Liver (tissue), 3 donors: ENCODE measurements at regions not wholly inside any gene's neighbourhood (a gene's known extent, or its start where the extent isn't known, plus 50 kb on each side); places are given as distances from the start of the nearest gene placed in this dataset.

Source experiments
- ATF3 ChIP-seq: IDR thresholded peaks from 2 replicates; pipeline ENCODE4 v1.6.1; 2016; ENCODE audit warnings: antibody characterized with exemption
- EGR1 ChIP-seq, 2 donors: IDR thresholded peaks; 2 replicates each; pipeline ENCODE4 v1.6.1; 2016 to 2018; ENCODE audit warnings: antibody characterized with exemption in 2 of 2, low read depth in 2 of 2
- GABPA ChIP-seq, 2 donors: IDR thresholded peaks in 1 of 2; conservative IDR thresholded peaks in 1 of 2; 2 replicates each; pipeline ENCODE4 v1.6.1; 2016; ENCODE audit warnings: antibody characterized with exemption in 2 of 2, mild to moderate bottlenecking in 1 of 2, moderate library complexity in 1 of 2
- JUND ChIP-seq, 2 donors: IDR thresholded peaks; 2 replicates each; pipeline ENCODE4 v1.6.1; 2016; ENCODE audit warnings: antibody characterized with exemption in 2 of 2
- MAX ChIP-seq: IDR thresholded peaks from 2 replicates; pipeline ENCODE4 v1.6.1; 2016; ENCODE audit warnings: antibody characterized with exemption
- NR2F2 ChIP-seq: IDR thresholded peaks from 2 replicates; pipeline ENCODE4 v1.6.1; 2016; ENCODE audit warnings: antibody characterized with exemption
- RAD21 ChIP-seq, 2 donors: IDR thresholded peaks; 2 replicates each; pipeline ENCODE4 v1.6.1; 2016; ENCODE audit warnings: antibody characterized with exemption in 2 of 2, mild to moderate bottlenecking in 2 of 2
- RXRA ChIP-seq, 2 donors: IDR thresholded peaks; 2 replicates each; pipeline ENCODE4 v1.6.1; 2017 to 2018; ENCODE audit warnings: antibody characterized with exemption in 2 of 2, mild to moderate bottlenecking in 1 of 2
- TAF1 ChIP-seq: conservative IDR thresholded peaks from 2 replicates; pipeline ENCODE4 v1.6.1; 2016; ENCODE audit warnings: antibody characterized with exemption, mild to moderate bottlenecking
- YY1 ChIP-seq: IDR thresholded peaks from 2 replicates; pipeline ENCODE4 v1.6.1; 2016; ENCODE audit warnings: antibody characterized with exemption, mild to moderate bottlenecking
- TF ChIP-seq, protein P1 (sequence below): fragments of 150-350 bp; IDR thresholded peaks from 2 replicates; pipeline ENCODE4 v1.5.1; 2017; ENCODE audit warnings: improper control_type of control experiment, low read depth, low read length; ENCODE audit not compliant: missing input control
- donor health status: healthy.
- donor health status: healthy.

DNA sequence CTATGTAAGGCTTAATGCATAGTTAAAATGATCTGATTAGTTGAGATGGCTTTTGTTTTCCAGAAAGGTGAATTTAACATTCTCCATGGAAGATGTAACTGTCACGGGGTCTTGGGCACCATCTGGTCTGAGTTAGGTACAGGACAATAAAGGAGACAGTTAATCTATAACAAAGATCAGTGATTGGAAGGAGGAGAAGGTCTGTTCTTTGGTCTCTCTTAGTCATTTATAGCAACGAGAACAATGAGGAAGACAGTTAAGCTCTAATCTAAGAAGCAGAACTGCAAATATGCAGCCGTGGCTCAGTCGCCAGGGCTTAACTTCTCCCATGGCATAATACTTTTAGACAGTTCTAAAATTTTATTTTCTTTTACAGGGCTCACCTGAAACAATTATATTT lies 405.5 kb upstream of the SULF2 start:
- TF ChIP-seq JUND (IDR thresholded peaks at IDR 0.05) (no peak), EGR1 (IDR thresholded peaks at IDR 0.05; ENCODE audit: low read depth in 2 of 2) (no peak), MAX (no peak), RXRA (IDR thresholded peaks at IDR 0.05) (no peak), RAD21 (IDR thresholded peaks at IDR 0.05) (no peak), NR2F2 (no peak), TAF1 (no peak), GABPA (IDR thresholded peaks at IDR 0.05 in 1 of 2, conservative IDR thresholded peaks at IDR 0.05 in 1 of 2) (no peak), YY1 (no peak), ATF3 (no peak)
- TF ChIP-seq, protein P1, sequence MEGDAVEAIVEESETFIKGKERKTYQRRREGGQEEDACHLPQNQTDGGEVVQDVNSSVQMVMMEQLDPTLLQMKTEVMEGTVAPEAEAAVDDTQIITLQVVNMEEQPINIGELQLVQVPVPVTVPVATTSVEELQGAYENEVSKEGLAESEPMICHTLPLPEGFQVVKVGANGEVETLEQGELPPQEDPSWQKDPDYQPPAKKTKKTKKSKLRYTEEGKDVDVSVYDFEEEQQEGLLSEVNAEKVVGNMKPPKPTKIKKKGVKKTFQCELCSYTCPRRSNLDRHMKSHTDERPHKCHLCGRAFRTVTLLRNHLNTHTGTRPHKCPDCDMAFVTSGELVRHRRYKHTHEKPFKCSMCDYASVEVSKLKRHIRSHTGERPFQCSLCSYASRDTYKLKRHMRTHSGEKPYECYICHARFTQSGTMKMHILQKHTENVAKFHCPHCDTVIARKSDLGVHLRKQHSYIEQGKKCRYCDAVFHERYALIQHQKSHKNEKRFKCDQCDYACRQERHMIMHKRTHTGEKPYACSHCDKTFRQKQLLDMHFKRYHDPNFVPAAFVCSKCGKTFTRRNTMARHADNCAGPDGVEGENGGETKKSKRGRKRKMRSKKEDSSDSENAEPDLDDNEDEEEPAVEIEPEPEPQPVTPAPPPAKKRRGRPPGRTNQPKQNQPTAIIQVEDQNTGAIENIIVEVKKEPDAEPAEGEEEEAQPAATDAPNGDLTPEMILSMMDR = no peak
